ENCODE measurements at regions not wholly inside any gene's neighbourhood (a gene's known extent, or its start where the extent isn't known, plus 50 kb on each side); places are given as distances from the start of the nearest gene placed in this dataset.
"Not testable (repeated sequence)": the region's sequence is repeated elsewhere in the genome, so short reads cannot be mapped to it uniquely, and the experiment has no call there.

DNA sequence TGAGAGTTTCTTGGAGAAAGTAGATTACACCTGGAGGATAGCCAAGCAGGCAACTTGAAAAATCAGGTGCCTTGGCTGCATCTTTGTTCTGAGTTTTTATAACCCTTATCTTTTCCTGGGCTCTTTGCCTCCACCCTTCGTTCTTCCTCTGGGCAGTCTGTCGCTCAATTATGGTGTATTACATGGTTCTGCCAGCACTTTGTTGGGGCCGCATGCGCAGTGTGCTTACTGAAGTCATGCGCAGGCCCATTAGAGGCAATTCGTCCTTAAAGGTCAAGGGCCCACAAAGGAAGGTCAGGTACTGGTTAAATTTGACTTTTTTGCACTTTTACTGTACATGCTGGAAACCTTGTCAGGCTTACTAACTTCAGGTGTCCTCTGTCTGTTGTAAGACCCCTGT, 761.9 kb upstream of the SLITRK5 start:
- peak in 2 of 3 donors; percentile 6 to 18 for DNase-seq
- H3K36me3 ChIP-seq (ENCODE audit: control insufficient read depth in 4 of 4, insufficient read depth in 4 of 4, low read length in 4 of 4): no peaks in the 10 kb centered on the region
- WGBS, 2 donors: 85 to 92% methylated on average over 6 of the region's 6 CpGs

DNA sequence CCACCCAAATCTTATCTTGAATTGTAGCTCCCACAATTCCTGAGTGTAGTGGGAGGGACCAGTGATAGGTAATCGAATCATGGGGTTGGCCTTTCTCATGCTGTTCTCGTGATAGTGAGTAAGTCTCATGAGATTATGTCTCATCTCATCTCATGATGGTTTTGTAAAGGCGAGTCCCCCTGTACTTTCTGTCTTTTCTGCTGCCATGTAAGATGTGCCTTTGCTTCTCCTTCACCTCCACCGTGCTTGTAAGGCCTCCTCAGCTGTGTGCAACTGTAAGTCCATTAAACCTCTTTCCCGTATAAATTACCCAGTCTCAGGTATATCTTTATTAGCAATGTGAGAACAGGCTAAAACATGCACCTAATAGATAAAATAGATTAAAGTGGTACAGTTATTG, 756.4 kb upstream of the SLITRK5 start:
- no peaks in the 10 kb centered on the region for H3K36me3 ChIP-seq (ENCODE audit: control insufficient read depth in 4 of 4, insufficient read depth in 4 of 4, low read length in 4 of 4)
- TF ChIP-seq, protein P1, sequence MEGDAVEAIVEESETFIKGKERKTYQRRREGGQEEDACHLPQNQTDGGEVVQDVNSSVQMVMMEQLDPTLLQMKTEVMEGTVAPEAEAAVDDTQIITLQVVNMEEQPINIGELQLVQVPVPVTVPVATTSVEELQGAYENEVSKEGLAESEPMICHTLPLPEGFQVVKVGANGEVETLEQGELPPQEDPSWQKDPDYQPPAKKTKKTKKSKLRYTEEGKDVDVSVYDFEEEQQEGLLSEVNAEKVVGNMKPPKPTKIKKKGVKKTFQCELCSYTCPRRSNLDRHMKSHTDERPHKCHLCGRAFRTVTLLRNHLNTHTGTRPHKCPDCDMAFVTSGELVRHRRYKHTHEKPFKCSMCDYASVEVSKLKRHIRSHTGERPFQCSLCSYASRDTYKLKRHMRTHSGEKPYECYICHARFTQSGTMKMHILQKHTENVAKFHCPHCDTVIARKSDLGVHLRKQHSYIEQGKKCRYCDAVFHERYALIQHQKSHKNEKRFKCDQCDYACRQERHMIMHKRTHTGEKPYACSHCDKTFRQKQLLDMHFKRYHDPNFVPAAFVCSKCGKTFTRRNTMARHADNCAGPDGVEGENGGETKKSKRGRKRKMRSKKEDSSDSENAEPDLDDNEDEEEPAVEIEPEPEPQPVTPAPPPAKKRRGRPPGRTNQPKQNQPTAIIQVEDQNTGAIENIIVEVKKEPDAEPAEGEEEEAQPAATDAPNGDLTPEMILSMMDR (IDR thresholded peaks at IDR 0.05; ENCODE audit: control extremely low read depth, extremely low read depth): no peak
- H3K9me3 ChIP-seq (ENCODE audit: control insufficient read depth in 4 of 4, insufficient read depth in 3 of 4, low read length in 3 of 4): peaks cover 0 to 2% (median 0%) of the 10 kb centered on the region in 4 donors
- H3K4me3 ChIP-seq: no peak overlapping the region
- 90 to 95% methylated on average over 5 of the region's 5 CpGs for WGBS, 2 donors
- ATAC-seq (ENCODE audit: insufficient read depth, low FRiP score) (no peak), DNase-seq (no peak)
- H3K9ac ChIP-seq (ENCODE audit: insufficient read depth in 1 of 2, low read length in 2 of 2): no peak overlapping the region
- H3K27me3 ChIP-seq (ENCODE audit: control insufficient read depth in 3 of 3, insufficient read depth in 3 of 3, low read length in 2 of 3): no peaks in the 10 kb centered on the region
- H3K4me1 ChIP-seq (ENCODE audit: control insufficient read depth in 5 of 5, insufficient read depth in 5 of 5, low read length in 5 of 5): peaks cover 0 to 4% (median 0%) of the 10 kb centered on the region in 5 donors
- no peak overlapping the region for H3K27ac ChIP-seq (ENCODE audit: low read depth in 1 of 2, low read length in 1 of 2)

More for the DNA sequence above, 761.9 kb upstream of the SLITRK5 start:
- H3K27me3 ChIP-seq (ENCODE audit: control insufficient read depth in 3 of 3, insufficient read depth in 3 of 3, low read length in 2 of 3): no peaks in the 10 kb centered on the region
- TF ChIP-seq, protein P1 (IDR thresholded peaks at IDR 0.05; ENCODE audit: control extremely low read depth, extremely low read depth): no peak
- H3K4me3 ChIP-seq: no peak overlapping the region
- H3K9me3 ChIP-seq (ENCODE audit: control insufficient read depth in 4 of 4, insufficient read depth in 3 of 4, low read length in 3 of 4): no peaks in the 10 kb centered on the region
- ATAC-seq (ENCODE audit: insufficient read depth, low FRiP score): no peak
- peaks cover 0 to 20% (median 0%) of the 10 kb centered on the region in 5 donors for H3K4me1 ChIP-seq (ENCODE audit: control insufficient read depth in 5 of 5, insufficient read depth in 5 of 5, low read length in 5 of 5)
- no peak overlapping the region for H3K9ac ChIP-seq (ENCODE audit: insufficient read depth in 1 of 2, low read length in 2 of 2)
- H3K27ac ChIP-seq (ENCODE audit: low read depth in 1 of 2, low read length in 1 of 2): no peak overlapping the region

DNA sequence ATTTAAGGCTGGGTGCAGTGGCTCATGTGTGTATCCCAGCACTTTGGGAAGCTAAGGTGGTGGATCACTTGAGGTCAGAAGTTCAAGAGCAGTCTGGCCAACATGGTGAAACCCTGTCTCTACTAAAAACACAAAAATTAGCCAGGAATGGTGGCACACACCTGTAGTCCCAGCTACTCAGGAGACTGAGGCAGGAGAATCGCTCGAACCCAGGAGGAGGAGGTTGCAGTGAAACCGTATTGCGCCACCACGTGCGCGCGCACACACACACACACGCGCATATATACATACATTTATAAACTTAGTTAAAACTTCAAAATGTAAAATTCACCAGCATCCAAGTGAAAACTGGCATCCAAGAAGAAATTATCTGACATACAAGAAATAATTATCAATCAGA, 753.7 kb upstream of the SLITRK5 start:
- not testable (repeated sequence) for H3K9me3 ChIP-seq (ENCODE audit: control insufficient read depth in 4 of 4, insufficient read depth in 3 of 4, low read length in 3 of 4); H3K36me3 ChIP-seq (ENCODE audit: control insufficient read depth in 4 of 4, insufficient read depth in 4 of 4, low read length in 4 of 4); H3K4me1 ChIP-seq (ENCODE audit: control insufficient read depth in 5 of 5, insufficient read depth in 5 of 5, low read length in 5 of 5); DNase-seq; H3K9ac ChIP-seq (ENCODE audit: insufficient read depth in 1 of 2, low read length in 2 of 2); ATAC-seq (ENCODE audit: insufficient read depth, low FRiP score); H3K27me3 ChIP-seq (ENCODE audit: control insufficient read depth in 3 of 3, insufficient read depth in 3 of 3, low read length in 2 of 3); H3K27ac ChIP-seq (ENCODE audit: low read depth in 1 of 2, low read length in 1 of 2); H3K4me3 ChIP-seq
- 94 to 95% methylated on average over 10 of the region's 10 CpGs for WGBS, 2 donors

DNA sequence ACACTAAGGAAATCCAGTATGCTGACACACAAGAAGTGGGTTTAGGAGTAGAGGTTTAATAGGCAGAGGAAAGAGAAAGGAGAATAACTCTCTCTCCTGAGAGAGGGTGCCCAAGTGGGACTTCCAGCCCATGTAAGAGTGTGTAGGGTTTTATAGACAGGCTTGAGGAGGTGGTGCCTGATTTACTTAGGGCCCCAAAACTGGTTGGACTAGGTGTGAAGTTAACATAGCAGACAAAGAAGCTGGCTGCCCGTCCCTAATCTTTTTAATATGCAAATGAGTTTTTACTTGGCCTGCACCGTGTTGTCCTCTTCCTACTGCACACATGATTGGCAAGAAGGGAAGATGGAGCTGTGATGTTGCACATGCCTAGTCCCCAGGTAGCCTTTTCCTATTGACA, 752.5 kb upstream of the SLITRK5 start:
- H3K27ac ChIP-seq (ENCODE audit: low read depth in 1 of 2, low read length in 1 of 2): no peak overlapping the region
- H3K4me3 ChIP-seq: no peak overlapping the region
- ATAC-seq (ENCODE audit: insufficient read depth, low FRiP score) (no peak), DNase-seq (no peak)
- TF ChIP-seq, protein P1 (IDR thresholded peaks at IDR 0.05; ENCODE audit: control extremely low read depth, extremely low read depth): no peak
- H3K36me3 ChIP-seq (ENCODE audit: control insufficient read depth in 4 of 4, insufficient read depth in 4 of 4, low read length in 4 of 4): no peaks in the 10 kb centered on the region
- 48 to 71% methylated on average over 2 of the region's 2 CpGs for WGBS, 2 donors
- H3K4me1 ChIP-seq (ENCODE audit: control insufficient read depth in 5 of 5, insufficient read depth in 5 of 5, low read length in 5 of 5): peaks cover 0 to 4% (median 0%) of the 10 kb centered on the region in 5 donors
- no peaks in the 10 kb centered on the region for H3K27me3 ChIP-seq (ENCODE audit: control insufficient read depth in 3 of 3, insufficient read depth in 3 of 3, low read length in 2 of 3)
- H3K9ac ChIP-seq (ENCODE audit: insufficient read depth in 1 of 2, low read length in 2 of 2): no peak overlapping the region
- peaks cover 0 to 2% (median 0%) of the 10 kb centered on the region in 4 donors for H3K9me3 ChIP-seq (ENCODE audit: control insufficient read depth in 4 of 4, insufficient read depth in 3 of 4, low read length in 3 of 4)
